Stimulated activated CD4-positive, alpha-beta T cell treated with anti-CD3 and anti-CD28 coated beads, TNF-alpha, amount 100 ng/mL, for 4 hours (primary cell): ENCODE measurements at regions not wholly inside any gene's neighbourhood (a gene's known extent, or its start where the extent isn't known, plus 50 kb on each side); places are given as distances from the start of the nearest gene placed in this dataset.

ENCODE experiments used
- DNase-seq, 3 experiments: peaks; one replicate each; pipeline ENCODE4 v3.0.0-alpha.2; 2020; ENCODE audit warnings: low read depth in 3 of 3

- DNase-seq = no peak
These were observed 55.5 kb downstream of the DRD1 start for GRCh38 chr5:175388531-175388930.

- no peak for DNase-seq
These were observed 56.8 kb downstream of the DRD1 start for GRCh38 chr5:175387144-175387543.

GRCh38 chr5:175386526-175386925 lies 57.5 kb downstream of the DRD1 start:
- DNase-seq = no peak

- DNase-seq = no peak
These were observed 58.2 kb downstream of the DRD1 start for GRCh38 chr5:175385691-175386362.

GRCh38 chr5:175384724-175385552 lies 59.0 kb downstream of the DRD1 start:
- DNase-seq = no peak

- DNase-seq = no peak
These were observed 60.6 kb downstream of the DRD1 start for GRCh38 chr5:175383350-175383749.

GRCh38 chr5:175382171-175382570 lies 61.8 kb downstream of the DRD1 start:
- no peak for DNase-seq

- DNase-seq = no peak
These were observed 62.9 kb downstream of the DRD1 start for GRCh38 chr5:175381130-175381529.

- no peak for DNase-seq
These were observed 63.3 kb downstream of the DRD1 start for GRCh38 chr5:175380701-175381100.

GRCh38 chr5:175379867-175380266 lies 64.1 kb downstream of the DRD1 start:
- no peak for DNase-seq

GRCh38 chr5:175378444-175379028 lies 65.4 kb downstream of the DRD1 start:
- DNase-seq = no peak

- no peak for DNase-seq
These were observed 66.2 kb downstream of the DRD1 start for GRCh38 chr5:175377816-175378215.

GRCh38 chr5:175374166-175374875 lies 69.7 kb downstream of the DRD1 start:
- no peak for DNase-seq

GRCh38 chr5:175365866-175366265 lies 78.1 kb downstream of the DRD1 start:
- DNase-seq = no peak

GRCh38 chr5:175363300-175363699 lies 80.7 kb downstream of the DRD1 start:
- no peak for DNase-seq

GRCh38 chr5:175357995-175358394 lies 86.0 kb downstream of the DRD1 start:
- DNase-seq = no peak

- no peak for DNase-seq
These were observed 87.6 kb downstream of the DRD1 start for GRCh38 chr5:175356428-175356827.

GRCh38 chr5:175354964-175355363 lies 89.0 kb downstream of the DRD1 start:
- no peak for DNase-seq

GRCh38 chr5:175353926-175354325 lies 90.1 kb downstream of the DRD1 start:
- no peak for DNase-seq

GRCh38 chr5:175351897-175352590 lies 91.9 kb downstream of the DRD1 start:
- no peak for DNase-seq

GRCh38 chr5:175351126-175351525 lies 92.9 kb downstream of the DRD1 start:
- no peak for DNase-seq

GRCh38 chr5:175347931-175348330 lies 96.1 kb downstream of the DRD1 start:
- no peak for DNase-seq
